Ishikawa (cell line): ENCODE measurements at regions not wholly inside any gene's neighbourhood (a gene's known extent, or its start where the extent isn't known, plus 50 kb on each side); places are given as distances from the start of the nearest gene placed in this dataset.

Experiments used
- CEBPB ChIP-seq: IDR thresholded peaks from 2 replicates; pipeline ENCODE4 v1.6.1; 2012
- MAX ChIP-seq: IDR thresholded peaks from 2 replicates; pipeline ENCODE4 v1.6.1; 2012
- NFIC ChIP-seq: IDR thresholded peaks from 2 replicates; pipeline ENCODE4 v1.6.1; 2012
- RAD21 ChIP-seq: IDR thresholded peaks from 2 replicates; pipeline ENCODE4 v1.6.1; 2012; ENCODE audit warnings: low read depth
- TAF1 ChIP-seq: IDR thresholded peaks from 2 replicates; pipeline ENCODE4 v1.6.1; 2012; ENCODE audit warnings: low read depth, mild to moderate bottlenecking
- TCF12 ChIP-seq: IDR thresholded peaks from 2 replicates; pipeline ENCODE4 v1.6.1; 2012; ENCODE audit warnings: low read depth
- TEAD4 ChIP-seq: IDR thresholded peaks from 2 replicates; pipeline ENCODE4 v1.6.1; 2012

- no peak for TF ChIP-seq RAD21
- TF ChIP-seq MAX: no peak
- no peak for TF ChIP-seq TCF12
- TF ChIP-seq NFIC: no peak
- no peak for TF ChIP-seq TAF1
- TF ChIP-seq TEAD4: no peak
- no peak for TF ChIP-seq CEBPB
Measured at GRCh38 chr2:167484875-167485274, 596.6 kb downstream of the XIRP2 start.
